ENCODE measurements at regions not wholly inside any gene's neighbourhood (a gene's known extent, or its start where the extent isn't known, plus 50 kb on each side); places are given as distances from the start of the nearest gene placed in this dataset.

DNA sequence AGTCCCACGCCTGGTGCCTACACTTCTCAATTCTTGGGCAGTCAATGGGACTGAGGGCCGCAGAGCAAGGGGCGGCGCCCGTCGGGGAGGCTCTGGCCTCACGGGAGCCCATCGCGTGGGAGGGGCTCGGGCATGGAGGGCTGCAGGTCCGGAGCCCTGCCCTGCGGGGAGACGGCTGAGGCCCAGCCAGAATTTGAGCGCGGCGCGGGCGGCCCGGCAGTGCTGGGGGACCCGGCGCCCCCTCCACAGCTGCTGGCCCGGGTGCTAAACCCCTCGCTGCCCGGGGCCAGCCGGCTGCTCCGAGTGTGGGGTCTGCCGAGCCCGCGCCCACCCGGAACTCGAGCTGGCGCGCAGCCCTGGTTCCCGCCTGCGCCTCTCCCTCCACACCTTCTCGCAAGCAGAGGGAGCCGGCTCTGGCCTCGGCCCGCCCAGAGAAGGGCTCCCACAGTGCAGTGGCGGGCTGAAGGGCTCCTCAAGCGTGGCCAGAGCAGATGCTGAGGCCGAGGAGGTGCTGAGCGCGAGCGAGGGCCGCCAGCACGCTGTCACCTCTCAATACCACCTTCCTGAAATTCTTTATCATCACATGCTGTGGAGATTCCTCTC, 58.5 kb downstream of the BAK1 start:
- TF ChIP-seq, protein P1, sequence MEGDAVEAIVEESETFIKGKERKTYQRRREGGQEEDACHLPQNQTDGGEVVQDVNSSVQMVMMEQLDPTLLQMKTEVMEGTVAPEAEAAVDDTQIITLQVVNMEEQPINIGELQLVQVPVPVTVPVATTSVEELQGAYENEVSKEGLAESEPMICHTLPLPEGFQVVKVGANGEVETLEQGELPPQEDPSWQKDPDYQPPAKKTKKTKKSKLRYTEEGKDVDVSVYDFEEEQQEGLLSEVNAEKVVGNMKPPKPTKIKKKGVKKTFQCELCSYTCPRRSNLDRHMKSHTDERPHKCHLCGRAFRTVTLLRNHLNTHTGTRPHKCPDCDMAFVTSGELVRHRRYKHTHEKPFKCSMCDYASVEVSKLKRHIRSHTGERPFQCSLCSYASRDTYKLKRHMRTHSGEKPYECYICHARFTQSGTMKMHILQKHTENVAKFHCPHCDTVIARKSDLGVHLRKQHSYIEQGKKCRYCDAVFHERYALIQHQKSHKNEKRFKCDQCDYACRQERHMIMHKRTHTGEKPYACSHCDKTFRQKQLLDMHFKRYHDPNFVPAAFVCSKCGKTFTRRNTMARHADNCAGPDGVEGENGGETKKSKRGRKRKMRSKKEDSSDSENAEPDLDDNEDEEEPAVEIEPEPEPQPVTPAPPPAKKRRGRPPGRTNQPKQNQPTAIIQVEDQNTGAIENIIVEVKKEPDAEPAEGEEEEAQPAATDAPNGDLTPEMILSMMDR (IDR thresholded peaks at IDR 0.05; ENCODE audit: low read depth, low read length), result no peak
- no peaks in the 10 kb centered on the region for H3K27me3 ChIP-seq (ENCODE audit: insufficient read depth, low read depth, severe bottlenecking)
- peaks cover 9% of the 10 kb centered on the region for H3K9me3 ChIP-seq (ENCODE audit: severe bottlenecking)
- H3K4me3 ChIP-seq (ENCODE audit: low read depth, low read length), result no peak overlapping the region
- no peak overlapping the region for H3K27ac ChIP-seq
- DNase-seq, result no peak
- H3K36me3 ChIP-seq, result no peaks in the 10 kb centered on the region
